Sigmoid colon (tissue), 6 donors: ENCODE measurements at regions not wholly inside any gene's neighbourhood (a gene's known extent, or its start where the extent isn't known, plus 50 kb on each side); places are given as distances from the start of the nearest gene placed in this dataset.

Experiments
- DNase-seq: peaks from one replicate; pipeline ENCODE4 v3.0.0-alpha.2; 2019
- H3K27ac ChIP-seq, 4 donors: fragments of 200-600 bp; sonication (generic); one replicate each; pipeline ENCODE4 v1.5.1; 2016 to 2019; ENCODE audit warnings: mild to moderate bottlenecking in 1 of 4
- H3K27me3 ChIP-seq, 3 donors: fragments of 200-600 bp; sonication (generic); one replicate each; pipeline ENCODE4 v1.5.1; 2019; ENCODE audit warnings: mild to moderate bottlenecking in 1 of 3
- H3K36me3 ChIP-seq, 4 donors: fragments of 200-600 bp; sonication (generic); one replicate each; pipeline ENCODE4 v1.5.1; 2016 to 2019
- H3K4me1 ChIP-seq, 4 donors: fragments of 200-600 bp; sonication (generic); one replicate each; pipeline ENCODE4 v1.5.1; 2017 to 2019
- H3K4me3 ChIP-seq, 4 donors: fragments of 200-600 bp; sonication (generic); one replicate each; pipeline ENCODE4 v1.5.1; 2017 to 2019; ENCODE audit warnings: mild to moderate bottlenecking in 2 of 4, moderate library complexity in 1 of 4
- H3K9me3 ChIP-seq, 4 donors: fragments of 200-600 bp in 3 of 4; sonication (generic) in 3 of 4; one replicate each; pipeline versions ENCODE4 v1.5.1 to v1.6.1; 2013 to 2019
- CTCF ChIP-seq, 4 experiments: fragments of 450-650 bp in 3 of 4; fragments of 200-600 bp in 1 of 4; IDR thresholded peaks; one replicate each; pipeline ENCODE4 v1.5.1; 2016 to 2019; ENCODE audit warnings: antibody characterized with exemption in 4 of 4, mild to moderate bottlenecking in 3 of 4, moderate library complexity in 2 of 4
- EP300 ChIP-seq, 4 donors: sonication (generic); formaldehyde crosslinking; IDR thresholded peaks; one replicate each; pipeline ENCODE4 v1.6.1; 2017; ENCODE audit warnings: antibody characterized with exemption in 4 of 4
- POLR2A ChIP-seq, 2 donors: fragments of 450-650 bp; IDR thresholded peaks; one replicate each; pipeline ENCODE4 v1.6.1; 2016; ENCODE audit warnings: antibody characterized with exemption in 2 of 2, mild to moderate bottlenecking in 2 of 2, moderate library complexity in 2 of 2
- POLR2AphosphoS5 ChIP-seq, 4 donors: sonication (generic); formaldehyde crosslinking; IDR thresholded peaks; one replicate each; pipeline ENCODE4 v1.6.1; 2017; ENCODE audit warnings: antibody characterized with exemption in 4 of 4
- WGBS, 2 donors: extraction: QIAGEN DNeasy Blood & Tissue Kit; methylation state at CpG; one replicate each; pipeline ENCODE4 v1.1.7; 2013; 5-methylcytosine and 5-hydroxymethylcytosine counted together
- intact Hi-C: fragments of 100-400 bp; cut with DNase I; formaldehyde crosslinking; loops from one replicate; pipeline ENCODE4 v1.15.1; 2023
- donor health status: healthy with polysubstance abuse.
- donor health status: healthy.

GRCh38 chr16:6574146-6574545 is 758.5 kb upstream of the RBFOX1 start:
- Histone ChIP-seq H3K4me3 (no peak overlapping the region), H3K4me1 (no peaks in the 10 kb centered on the region), H3K36me3 (no peaks in the 10 kb centered on the region), H3K27ac (no peak overlapping the region), H3K27me3 (no peaks in the 10 kb centered on the region), H3K9me3 (no peaks in the 10 kb centered on the region)
- WGBS, 2 donors, result 91 to 92% methylated on average over 16 of the region's 16 CpGs
- DNase-seq, result no peak
- intact Hi-C loops, result no loop called here
- TF ChIP-seq POLR2AphosphoS5 (IDR thresholded peaks at IDR 0.05), result no peak
- no peak for TF ChIP-seq CTCF (IDR thresholded peaks at IDR 0.05)
- TF ChIP-seq POLR2A (IDR thresholded peaks at IDR 0.05), result no peak
- TF ChIP-seq EP300 (IDR thresholded peaks at IDR 0.05), result no peak

GRCh38 chr16:6573577-6573976 is 759.1 kb upstream of the RBFOX1 start:
- Histone ChIP-seq H3K27ac (no peak overlapping the region), H3K9me3 (no peaks in the 10 kb centered on the region), H3K27me3 (no peaks in the 10 kb centered on the region), H3K4me3 (no peak overlapping the region), H3K36me3 (no peaks in the 10 kb centered on the region), H3K4me1 (no peaks in the 10 kb centered on the region)
- no peak for DNase-seq
- intact Hi-C loops, result no loop called here
- no peak for TF ChIP-seq POLR2AphosphoS5 (IDR thresholded peaks at IDR 0.05)
- 13 to 26% methylated on average over 22 of the region's 22 CpGs for WGBS, 2 donors

- DNase-seq, result no peak
- H3K27ac ChIP-seq, result no peak overlapping the region
- H3K36me3 ChIP-seq, result no peaks in the 10 kb centered on the region
- no peaks in the 10 kb centered on the region for H3K9me3 ChIP-seq
- WGBS, 2 donors, result 66 to 80% methylated on average over 5 of the region's 5 CpGs
- no peaks in the 10 kb centered on the region for H3K4me1 ChIP-seq
- H3K27me3 ChIP-seq, result no peaks in the 10 kb centered on the region
- no peak overlapping the region for H3K4me3 ChIP-seq
- intact Hi-C loops, result no loop called here
- TF ChIP-seq POLR2A (IDR thresholded peaks at IDR 0.05) (no peak), POLR2AphosphoS5 (IDR thresholded peaks at IDR 0.05) (no peak), CTCF (IDR thresholded peaks at IDR 0.05) (no peak), EP300 (IDR thresholded peaks at IDR 0.05) (no peak)
These were observed 761.6 kb upstream of the RBFOX1 start for GRCh38 chr16:6571044-6571443.

DNA sequence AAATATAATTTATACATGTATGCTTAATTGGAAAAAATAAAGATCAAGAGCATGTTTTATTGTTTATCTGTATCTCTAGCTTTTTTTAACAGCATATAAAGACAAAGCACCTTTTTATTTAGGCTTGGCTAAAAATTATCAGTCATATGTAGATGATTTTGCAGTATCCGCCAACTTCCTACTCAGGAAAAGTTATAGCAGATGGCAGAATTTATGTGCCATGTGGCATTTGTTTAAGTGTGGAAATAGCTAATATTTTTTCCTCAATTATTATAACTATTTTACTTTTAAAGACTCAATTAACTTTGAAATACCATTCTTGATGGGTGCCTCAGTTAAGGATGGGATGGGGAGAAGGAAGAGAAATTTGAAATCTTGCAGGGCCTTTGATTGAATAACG is 762.1 kb upstream of the RBFOX1 start:
- intact Hi-C loops, result no loop called here
- Histone ChIP-seq H3K36me3 (no peaks in the 10 kb centered on the region), H3K4me1 (no peaks in the 10 kb centered on the region), H3K9me3 (no peaks in the 10 kb centered on the region), H3K27me3 (no peaks in the 10 kb centered on the region), H3K27ac (no peak overlapping the region), H3K4me3 (no peak overlapping the region)
- no peak for DNase-seq
- no peak for TF ChIP-seq EP300 (IDR thresholded peaks at IDR 0.05)
- no peak for TF ChIP-seq POLR2AphosphoS5 (IDR thresholded peaks at IDR 0.05)
- no peak for TF ChIP-seq POLR2A (IDR thresholded peaks at IDR 0.05)
- TF ChIP-seq CTCF (IDR thresholded peaks at IDR 0.05), result no peak
- WGBS, 2 donors, result 89 to 90% methylated on average over 2 of the region's 2 CpGs

GRCh38 chr16:6562986-6563385 is 769.7 kb upstream of the RBFOX1 start:
- TF ChIP-seq POLR2AphosphoS5 (IDR thresholded peaks at IDR 0.05), result no peak
- TF ChIP-seq EP300 (IDR thresholded peaks at IDR 0.05), result no peak
- TF ChIP-seq POLR2A (IDR thresholded peaks at IDR 0.05), result no peak
- TF ChIP-seq CTCF (IDR thresholded peaks at IDR 0.05), result no peak
- H3K4me3 ChIP-seq, result no peak overlapping the region
- 91 to 92% methylated on average over 3 of the region's 3 CpGs for WGBS, 2 donors
- no peaks in the 10 kb centered on the region for H3K36me3 ChIP-seq
- H3K4me1 ChIP-seq, result no peaks in the 10 kb centered on the region
- no peak overlapping the region for H3K27ac ChIP-seq
- intact Hi-C loops, result no loop called here
- no peaks in the 10 kb centered on the region for H3K9me3 ChIP-seq
- no peaks in the 10 kb centered on the region for H3K27me3 ChIP-seq
- DNase-seq, result no peak
